SK-N-MC (cell line): ENCODE measurements at regions not wholly inside any gene's neighbourhood (a gene's known extent, or its start where the extent isn't known, plus 50 kb on each side); places are given as distances from the start of the nearest gene placed in this dataset.

ENCODE experiments used
- FOXP2 ChIP-seq: optimal IDR thresholded peaks from 2 replicates; pipeline ENCODE3; 2011; ENCODE audit warnings: mild to moderate bottlenecking, moderate library complexity; ENCODE audit not compliant: insufficient read depth; ENCODE audit errors: extremely low read length, control extremely low read depth
- POLR2AphosphoS5 ChIP-seq: IDR thresholded peaks from 2 replicates; pipeline ENCODE4 v1.6.1; 2012; ENCODE audit warnings: mild to moderate bottlenecking, low read depth, low read length, borderline replicate concordance

GRCh38 chr6:102799051-102799450 is 1405.5 kb downstream of the GRIK2 start:
- TF ChIP-seq POLR2AphosphoS5, result no peak
- TF ChIP-seq FOXP2, result no peak
